CD14-positive monocyte (primary cell): ENCODE measurements at regions not wholly inside any gene's neighbourhood (a gene's known extent, or its start where the extent isn't known, plus 50 kb on each side); places are given as distances from the start of the nearest gene placed in this dataset.

Experiments used
- DNase-seq, 3 donors: peaks; one replicate each; pipeline ENCODE4 v3.0.0-alpha.2; 2011 to 2022
- H2AFZ ChIP-seq: 2 replicates; pipeline ENCODE4 v1.6.0; 2012; ENCODE audit warnings: mild to moderate bottlenecking, low read depth, low read length, inconsistent platforms; ENCODE audit not compliant: insufficient read depth, poor library complexity, severe bottlenecking
- H3K27ac ChIP-seq, 2 donors: 1 replicate in 1 of 2; 2 replicates in 1 of 2; pipeline ENCODE4 v1.5.1; 2012 to 2013; ENCODE audit warnings: low read length in 2 of 2, control low read depth in 1 of 2, inconsistent platforms in 1 of 2, low read depth in 1 of 2, mild to moderate bottlenecking in 1 of 2
- H3K27me3 ChIP-seq, 2 donors: one replicate each; pipeline versions ENCODE4 v1.6.0 to v1.6.1; 2011 to 2013; ENCODE audit warnings: low read length in 2 of 2; ENCODE audit not compliant: control insufficient read depth in 2 of 2, insufficient read depth in 2 of 2
- H3K36me3 ChIP-seq, 2 donors: replicated peaks in 1 of 2; 1 replicate in 1 of 2; 2 replicates in 1 of 2; pipeline versions ENCODE4 v1.5.1 to v1.6.1; 2012 to 2013; ENCODE audit warnings: low read length in 2 of 2, control low read depth in 1 of 2, inconsistent platforms in 1 of 2, mild to moderate bottlenecking in 1 of 2; ENCODE audit not compliant: insufficient read depth in 2 of 2, control insufficient read depth in 1 of 2
- H3K4me1 ChIP-seq, 2 donors: 1 replicate in 1 of 2; 2 replicates in 1 of 2; pipeline versions ENCODE4 v1.5.1 to v1.6.1; 2012 to 2013; ENCODE audit warnings: low read length in 2 of 2, control low read depth in 1 of 2, inconsistent platforms in 1 of 2, mild to moderate bottlenecking in 1 of 2, moderate library complexity in 1 of 2; ENCODE audit not compliant: insufficient read depth in 2 of 2, control insufficient read depth in 1 of 2
- H3K4me2 ChIP-seq: replicated peaks from 2 replicates; pipeline ENCODE3; 2012; ENCODE audit warnings: low read length, moderate library complexity, mild to moderate bottlenecking; ENCODE audit not compliant: poor library complexity, severe bottlenecking; ENCODE audit errors: extremely low read depth
- H3K4me3 ChIP-seq, 3 experiments: fragments of 200-600 bp in 1 of 3; sonication (generic) in 1 of 3; replicated peaks in 1 of 3; 1 replicate in 2 of 3; 2 replicates in 1 of 3; pipeline ENCODE4 v1.5.1; 2011 to 2013; ENCODE audit warnings: low read length in 3 of 3, mild to moderate bottlenecking in 3 of 3, control low read depth in 2 of 3, low read depth in 2 of 3, inconsistent platforms in 1 of 3, moderate library complexity in 1 of 3
- H3K79me2 ChIP-seq: 2 replicates; pipeline ENCODE4 v1.6.0; 2012; ENCODE audit warnings: mild to moderate bottlenecking, control low read depth, inconsistent platforms, low read length, moderate library complexity; ENCODE audit not compliant: insufficient read depth
- H3K9ac ChIP-seq: 2 replicates; pipeline ENCODE4 v1.6.0; 2017; ENCODE audit warnings: low read length, mild to moderate bottlenecking; ENCODE audit not compliant: insufficient read depth, poor library complexity, severe bottlenecking
- H3K9me3 ChIP-seq, 2 donors: replicated peaks in 1 of 2; 1 replicate in 1 of 2; 2 replicates in 1 of 2; pipeline versions ENCODE4 v1.5.1 to v1.6.1; 2012 to 2013; ENCODE audit warnings: low read length in 2 of 2, control low read depth in 1 of 2; ENCODE audit not compliant: control insufficient read depth in 1 of 2, insufficient read depth in 1 of 2
- H4K20me1 ChIP-seq: 2 replicates; pipeline ENCODE4 v1.6.0; 2012; ENCODE audit warnings: mild to moderate bottlenecking, low read length, control low read depth, moderate library complexity; ENCODE audit not compliant: insufficient read depth
- H3K27ac Mint-ChIP-seq, 7 donors: one replicate each; pipeline ENCODE4 v1.8.0; 2020; ENCODE audit warnings: mild to moderate bottlenecking in 7 of 7, mixed read lengths in 7 of 7, moderate library complexity in 6 of 7, inconsistent platforms in 2 of 7
- H3K27me3 Mint-ChIP-seq, 3 donors: one replicate each; pipeline ENCODE4 v1.8.0; 2021 to 2022; ENCODE audit warnings: low read depth in 3 of 3, mild to moderate bottlenecking in 3 of 3, mixed read lengths in 3 of 3, moderate library complexity in 3 of 3, inconsistent platforms in 1 of 3
- H3K36me3 Mint-ChIP-seq, 2 donors: one replicate each; pipeline ENCODE4 v1.8.0; 2020; ENCODE audit warnings: mixed read lengths in 2 of 2, inconsistent platforms in 1 of 2, mild to moderate bottlenecking in 1 of 2
- H3K4me1 Mint-ChIP-seq: one replicate; pipeline ENCODE4 v1.8.0; 2020; ENCODE audit warnings: mild to moderate bottlenecking, mixed read lengths
- H3K4me3 Mint-ChIP-seq, 2 donors: one replicate each; pipeline ENCODE4 v1.8.0; 2020; ENCODE audit warnings: mild to moderate bottlenecking in 2 of 2, mixed read lengths in 2 of 2, moderate library complexity in 1 of 2
- H3K9me3 Mint-ChIP-seq, 7 donors: one replicate each; pipeline ENCODE4 v1.8.0; 2020 to 2022; ENCODE audit warnings: mixed read lengths in 7 of 7, mild to moderate bottlenecking in 6 of 7, moderate library complexity in 6 of 7, inconsistent platforms in 2 of 7
- CTCF ChIP-seq: fragments of 200-600 bp; IDR thresholded peaks from one replicate; pipeline ENCODE4 v1.8.0; 2022; ENCODE audit warnings: antibody characterized with exemption, mild to moderate bottlenecking
- WGBS: methylation state at CpG from one replicate; pipeline ENCODE4 v1.1.5; 2013; ENCODE audit warnings: missing lambda C conversion rate; ENCODE audit not compliant: insufficient coverage; 5-methylcytosine and 5-hydroxymethylcytosine counted together
- intact Hi-C, 2 donors: fragments of 100-400 bp; cut with micrococcal nuclease; formaldehyde crosslinking; loops; one replicate each; pipeline versions ENCODE4 v1.15.0 to v1.15.1; 2023

- Histone ChIP-seq H3K36me3 (no peaks in the 10 kb centered on the region), H3K27me3 (no peaks in the 10 kb centered on the region), H3K4me3 (no peak overlapping the region), H2AFZ (no peak overlapping the region), H3K4me1 (no peaks in the 10 kb centered on the region), H3K9me3 (peaks cover 12% of the 10 kb centered on the region in 2 donors), H3K27ac (no peak overlapping the region), H3K79me2 (no peaks in the 10 kb centered on the region), H4K20me1 (no peaks in the 10 kb centered on the region), H3K4me2 (no peak overlapping the region), H3K9ac (no peak overlapping the region)
- WGBS = 90% methylated on average over 5 of the region's 7 CpGs
- H3K27me3 Mint-ChIP-seq = peaks cover 0 to 3% (median 0%) of the 10 kb centered on the region in 3 donors
- H3K27ac Mint-ChIP-seq = no peak overlapping the region
- TF ChIP-seq CTCF = no peak
- no peak for DNase-seq
- H3K4me1 Mint-ChIP-seq = no peaks in the 10 kb centered on the region
- H3K9me3 Mint-ChIP-seq = peaks cover 2 to 14% (median 11%) of the 10 kb centered on the region in 7 donors
- intact Hi-C loops = no loop called here
- H3K4me3 Mint-ChIP-seq = no peak overlapping the region
- no peaks in the 10 kb centered on the region for H3K36me3 Mint-ChIP-seq
These were observed 889.7 kb downstream of the CDH9 start for GRCh38 chr5:26148569-26149107.

- H3K36me3 Mint-ChIP-seq = no peaks in the 10 kb centered on the region
- intact Hi-C loops = no loop called here
- no peak for DNase-seq
- no peak for TF ChIP-seq CTCF
- no peaks in the 10 kb centered on the region for H3K36me3 ChIP-seq
- no peaks in the 10 kb centered on the region for H3K4me1 ChIP-seq
- no peak overlapping the region for H2AFZ ChIP-seq
- peaks cover 0 to 2% (median 0%) of the 10 kb centered on the region in 7 donors for H3K9me3 Mint-ChIP-seq
- no peak overlapping the region for H3K4me3 Mint-ChIP-seq
- no peaks in the 10 kb centered on the region for H3K27me3 Mint-ChIP-seq
- H3K9me3 ChIP-seq = peaks cover under 1% of the 10 kb centered on the region in 2 donors
- H3K4me2 ChIP-seq = no peak overlapping the region
- H3K4me1 Mint-ChIP-seq = no peaks in the 10 kb centered on the region
- H3K27ac ChIP-seq = no peak overlapping the region
- no peak overlapping the region for H3K9ac ChIP-seq
- no peak overlapping the region for H3K4me3 ChIP-seq
- WGBS = no CpG with 5 or more reads among the region's 2 CpGs
- H3K79me2 ChIP-seq = no peaks in the 10 kb centered on the region
- H3K27ac Mint-ChIP-seq = no peak overlapping the region
- H4K20me1 ChIP-seq = no peaks in the 10 kb centered on the region
- H3K27me3 ChIP-seq = no peaks in the 10 kb centered on the region
These were observed 895.1 kb downstream of the CDH9 start for GRCh38 chr5:26143259-26143658.
